EH (cell line): ENCODE measurements at regions not wholly inside any gene's neighbourhood (a gene's known extent, or its start where the extent isn't known, plus 50 kb on each side); places are given as distances from the start of the nearest gene placed in this dataset.
A peak's percentile ranks its signal among the peaks of the same experiment; 100 is the strongest.
"Not testable (repeated sequence)": the region's sequence is repeated elsewhere in the genome, so short reads cannot be mapped to it uniquely, and the experiment has no call there.

Experiments
- DNase-seq: peaks from one replicate; pipeline ENCODE4 v3.0.0-alpha.2; 2015; ENCODE audit warnings: low read depth

- DNase-seq: no peak
These were observed 70.1 kb downstream of the ZNF330 start for GRCh38 chr4:141290771-141291170.

- no peak for DNase-seq
These were observed 73.6 kb downstream of the ZNF330 start for GRCh38 chr4:141294306-141294705.

GRCh38 chr4:141301216-141301615 is 80.5 kb downstream of the ZNF330 start:
- DNase-seq: no peak

- no peak for DNase-seq
These were observed 82.2 kb downstream of the ZNF330 start for GRCh38 chr4:141302924-141303323.

GRCh38 chr4:141304346-141304745 is 83.7 kb downstream of the ZNF330 start:
- no peak for DNase-seq

GRCh38 chr4:141306331-141306730 is 85.6 kb downstream of the ZNF330 start:
- no peak for DNase-seq

- peak; percentile 85 for DNase-seq
These were observed 86.6 kb downstream of the ZNF330 start for GRCh38 chr4:141307241-141307689.

- no peak for DNase-seq
These were observed 89.2 kb downstream of the ZNF330 start for GRCh38 chr4:141309874-141310273.

GRCh38 chr4:141311246-141312204 is 90.8 kb downstream of the ZNF330 start:
- no peak for DNase-seq

GRCh38 chr4:141314627-141315026 is 93.9 kb downstream of the ZNF330 start:
- no peak for DNase-seq

- no peak for DNase-seq
These were observed 108.0 kb downstream of the ZNF330 start for GRCh38 chr4:141328560-141329173.

- peak; percentile 89 for DNase-seq
These were observed 108.5 kb downstream of the ZNF330 start for GRCh38 chr4:141329174-141329569.

- no peak for DNase-seq
These were observed 109.9 kb downstream of the ZNF330 start for GRCh38 chr4:141330616-141331015.

- no peak for DNase-seq
These were observed 111.1 kb downstream of the ZNF330 start for GRCh38 chr4:141331534-141332358.

GRCh38 chr4:141332359-141333181 is 111.9 kb downstream of the ZNF330 start:
- DNase-seq: not testable (repeated sequence)

- DNase-seq: peak; percentile 41
These were observed 112.9 kb downstream of the ZNF330 start for GRCh38 chr4:141333456-141334230.

GRCh38 chr4:141335166-141335565 is 114.5 kb downstream of the ZNF330 start:
- DNase-seq: no peak

- no peak for DNase-seq
These were observed 117.5 kb downstream of the ZNF330 start for GRCh38 chr4:141338238-141338637.

GRCh38 chr4:141339391-141339790 is 118.7 kb downstream of the ZNF330 start:
- DNase-seq: no peak

GRCh38 chr4:141339966-141340365 is 119.3 kb downstream of the ZNF330 start:
- DNase-seq: peak; percentile 36

- DNase-seq: no peak
These were observed 119.8 kb downstream of the ZNF330 start for GRCh38 chr4:141340458-141340857.
